Amygdala (tissue), 56 donors: ENCODE measurements at regions not wholly inside any gene's neighbourhood (a gene's known extent, or its start where the extent isn't known, plus 50 kb on each side); places are given as distances from the start of the nearest gene placed in this dataset.

Experiments used
- DNase-seq, 56 donors: peaks; one replicate each; lab custom pipeline; 2025; lab: John Stamatoyannopoulos, UW

GRCh38 chr12:18955594-18955993 lies 173.9 kb upstream of the PLEKHA5 start:
- no peak for DNase-seq

GRCh38 chr12:18965203-18965602 lies 164.3 kb upstream of the PLEKHA5 start:
- DNase-seq = no peak

- DNase-seq = no peak
Measured at GRCh38 chr12:18966954-18967353, 162.6 kb upstream of the PLEKHA5 start.

- peak in 1 of 56 donors; percentile 1 for DNase-seq
Measured at GRCh38 chr12:18967814-18968213, 161.7 kb upstream of the PLEKHA5 start.

GRCh38 chr12:18969512-18969911 lies 160.0 kb upstream of the PLEKHA5 start:
- DNase-seq = no peak

GRCh38 chr12:18970603-18971002 lies 158.9 kb upstream of the PLEKHA5 start:
- DNase-seq = no peak

- DNase-seq = no peak
Measured at GRCh38 chr12:18971932-18972331, 157.6 kb upstream of the PLEKHA5 start.

- no peak for DNase-seq
Measured at GRCh38 chr12:18975933-18976332, 153.6 kb upstream of the PLEKHA5 start.

- no peak for DNase-seq
Measured at GRCh38 chr12:18979401-18980126, 150.0 kb upstream of the PLEKHA5 start.

- DNase-seq = no peak
Measured at GRCh38 chr12:18981732-18982131, 147.8 kb upstream of the PLEKHA5 start.

GRCh38 chr12:18982226-18982949 lies 147.1 kb upstream of the PLEKHA5 start:
- DNase-seq = no peak

- DNase-seq = no peak
Measured at GRCh38 chr12:18983854-18984253, 145.7 kb upstream of the PLEKHA5 start.

GRCh38 chr12:18990856-18991255 lies 138.7 kb upstream of the PLEKHA5 start:
- no peak for DNase-seq

- no peak for DNase-seq
Measured at GRCh38 chr12:18992336-18992735, 137.2 kb upstream of the PLEKHA5 start.

GRCh38 chr12:18998343-18999261 lies 130.9 kb upstream of the PLEKHA5 start:
- DNase-seq = no peak

- no peak for DNase-seq
Measured at GRCh38 chr12:19000836-19001235, 128.7 kb upstream of the PLEKHA5 start.

- no peak for DNase-seq
Measured at GRCh38 chr12:19002216-19002615, 127.3 kb upstream of the PLEKHA5 start.

GRCh38 chr12:19003141-19003540 lies 126.4 kb upstream of the PLEKHA5 start:
- no peak for DNase-seq

GRCh38 chr12:19003987-19004619 lies 125.4 kb upstream of the PLEKHA5 start:
- no peak for DNase-seq

- DNase-seq = no peak
Measured at GRCh38 chr12:19005257-19005801, 124.2 kb upstream of the PLEKHA5 start.
